ACHN (cell line): ENCODE measurements at regions not wholly inside any gene's neighbourhood (a gene's known extent, or its start where the extent isn't known, plus 50 kb on each side); places are given as distances from the start of the nearest gene placed in this dataset.
"Not testable (repeated sequence)": the region's sequence is repeated elsewhere in the genome, so short reads cannot be mapped to it uniquely, and the experiment has no call there.

ENCODE experiments used
- DNase-seq: peaks from one replicate; pipeline ENCODE4 v3.0.0-alpha.2; 2015
- in situ Hi-C: cut with HindIII; loops from 2 replicates; pipeline ENCODE4 v1.10.0; 2017; ENCODE audit warnings: low sequenced_read_pairs, low pct_ligation_motif_present, low pct_unique_long_range_greater_than_20kb

GRCh38 chr4:165548702-165549101 is 169.9 kb downstream of the CPE start:
- no peak for DNase-seq
- in situ Hi-C loops = no loop called here

GRCh38 chr4:165553221-165553810 is 174.5 kb downstream of the CPE start:
- no peak for DNase-seq
- in situ Hi-C loops = no loop called here

GRCh38 chr4:165555302-165555701 is 176.5 kb downstream of the CPE start:
- DNase-seq = no peak
- in situ Hi-C loops = no loop called here

GRCh38 chr4:165556383-165556782 is 177.6 kb downstream of the CPE start:
- in situ Hi-C loops = no loop called here
- no peak for DNase-seq

GRCh38 chr4:165560941-165561340 is 182.1 kb downstream of the CPE start:
- no peak for DNase-seq
- in situ Hi-C loops = no loop called here

GRCh38 chr4:165563851-165564250 is 185.0 kb downstream of the CPE start:
- no peak for DNase-seq
- in situ Hi-C loops = no loop called here

GRCh38 chr4:165569031-165569430 is 190.2 kb downstream of the CPE start:
- no peak for DNase-seq
- in situ Hi-C loops = no loop called here

- in situ Hi-C loops, DNase-seq: not testable (repeated sequence)
Observed at GRCh38 chr4:165571476-165571875, 192.7 kb downstream of the CPE start.

- in situ Hi-C loops = no loop called here
- peak; percentile 12 for DNase-seq
Observed at GRCh38 chr4:165580351-165580905, 201.6 kb downstream of the CPE start.

- DNase-seq = no peak
- in situ Hi-C loops = no loop called here
Observed at GRCh38 chr4:165583341-165583740, 204.5 kb downstream of the CPE start.

- in situ Hi-C loops = no loop called here
- DNase-seq = no peak
Observed at GRCh38 chr4:165584916-165585315, 206.1 kb downstream of the CPE start.

- in situ Hi-C loops = no loop called here
- DNase-seq = no peak
Observed at GRCh38 chr4:165588534-165589315, 209.9 kb downstream of the CPE start.

GRCh38 chr4:165592386-165592785 is 213.6 kb downstream of the CPE start:
- no peak for DNase-seq
- in situ Hi-C loops = no loop called here

GRCh38 chr4:165597581-165598480 is 219.0 kb downstream of the CPE start:
- in situ Hi-C loops = no loop called here
- no peak for DNase-seq

GRCh38 chr4:165600959-165601683 is 222.3 kb downstream of the CPE start:
- no peak for DNase-seq
- in situ Hi-C loops = no loop called here

GRCh38 chr4:165602621-165603020 is 223.8 kb downstream of the CPE start:
- in situ Hi-C loops = no loop called here
- DNase-seq = no peak

- in situ Hi-C loops = no loop called here
Observed at GRCh38 chr4:165604181-165604580, 225.4 kb downstream of the CPE start.

GRCh38 chr4:165605811-165606210 is 227.0 kb downstream of the CPE start:
- in situ Hi-C loops = no loop called here
- no peak for DNase-seq

More at GRCh38 chr4:165604181-165604580, 225.4 kb downstream of the CPE start:
- no peak for DNase-seq
